Fibroblast of mammary gland (primary cell): ENCODE measurements at regions not wholly inside any gene's neighbourhood (a gene's known extent, or its start where the extent isn't known, plus 50 kb on each side); places are given as distances from the start of the nearest gene placed in this dataset.

Experiments
- DNase-seq: peaks from one replicate; pipeline ENCODE4 v3.0.0-alpha.2; 2010; ENCODE audit warnings: low read depth
- H3K4me3 ChIP-seq: 2 replicates; pipeline ENCODE4 v1.5.1; 2011; ENCODE audit warnings: low read depth, mild to moderate bottlenecking, low read length, moderate library complexity; ENCODE audit not compliant: control insufficient read depth
- CTCF ChIP-seq: conservative IDR thresholded peaks from 2 replicates; pipeline ENCODE4 v1.5.1; 2011; ENCODE audit warnings: low read depth, low read length, inconsistent platforms; ENCODE audit not compliant: control insufficient read depth, insufficient read depth

DNA sequence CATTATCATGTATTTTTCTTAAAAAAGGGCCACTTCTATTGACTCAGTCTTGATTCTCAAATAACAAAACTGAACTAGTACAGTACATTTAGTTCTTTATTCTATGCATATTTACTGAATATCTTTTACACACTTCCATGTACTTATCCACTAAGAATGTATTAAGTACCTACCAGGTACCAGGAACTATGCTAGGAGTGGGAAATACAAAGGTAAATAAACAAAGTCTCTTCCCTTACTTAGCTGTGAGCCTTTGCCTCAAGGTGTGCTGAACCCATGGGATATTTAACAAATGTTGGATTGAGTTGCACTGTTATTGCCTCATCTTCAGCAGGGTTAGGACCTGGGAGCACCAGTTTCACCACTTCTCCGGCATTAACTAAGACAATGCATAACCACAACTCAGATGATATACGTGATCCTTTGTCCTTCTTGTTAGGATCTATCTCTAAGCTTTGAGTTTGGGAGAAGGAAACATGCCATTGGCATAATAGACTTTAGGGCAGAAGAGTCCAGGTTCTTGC, 533.9 kb downstream of the TFAP2B start:
- DNase-seq, result no peak
- no peak for TF ChIP-seq CTCF
- no peak overlapping the region for H3K4me3 ChIP-seq

GRCh38 chr6:51360287-51360686, 541.6 kb downstream of the TFAP2B start:
- no peak overlapping the region for H3K4me3 ChIP-seq
- no peak for TF ChIP-seq CTCF
- no peak for DNase-seq

DNA sequence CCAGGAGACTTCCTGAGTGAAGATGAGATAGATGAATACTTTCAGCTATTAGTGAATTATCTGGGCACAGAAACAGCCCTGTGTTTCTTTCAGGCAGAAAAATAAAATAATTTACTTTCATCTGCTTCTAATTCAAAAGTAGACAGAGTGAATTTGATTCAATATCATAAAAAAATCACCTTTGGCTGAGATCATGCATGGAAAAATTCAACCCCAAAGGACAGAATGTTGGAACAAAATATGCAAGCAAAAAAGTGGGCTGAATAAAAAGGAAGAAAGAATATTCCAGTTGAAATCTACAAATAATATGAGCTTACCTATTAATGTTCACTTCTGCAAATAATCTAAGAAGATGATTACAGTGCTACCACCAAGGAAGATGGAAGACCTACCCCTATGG, 546.9 kb downstream of the TFAP2B start:
- no peak overlapping the region for H3K4me3 ChIP-seq
- TF ChIP-seq CTCF, result no peak
- no peak for DNase-seq

DNA sequence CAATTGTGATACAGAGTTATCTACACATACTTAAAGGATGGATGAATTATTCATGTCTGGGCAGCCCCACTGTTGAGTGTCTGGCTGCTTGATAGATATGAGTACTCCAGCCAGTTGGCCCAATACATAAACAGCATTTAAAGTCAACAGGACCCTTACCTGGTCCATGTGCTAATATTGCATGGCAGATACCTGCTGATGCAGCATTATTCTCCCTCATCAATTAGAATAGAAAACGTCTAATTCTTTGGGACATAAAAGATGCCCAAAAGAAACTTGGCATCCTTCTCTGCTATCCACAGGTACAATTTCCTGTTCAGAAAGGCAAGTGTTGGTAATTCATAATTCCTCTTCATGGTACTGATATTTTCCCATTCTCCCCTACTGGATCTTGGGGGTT, 550.8 kb downstream of the TFAP2B start:
- TF ChIP-seq CTCF, result no peak
- no peak for DNase-seq
- H3K4me3 ChIP-seq, result no peak overlapping the region

DNA sequence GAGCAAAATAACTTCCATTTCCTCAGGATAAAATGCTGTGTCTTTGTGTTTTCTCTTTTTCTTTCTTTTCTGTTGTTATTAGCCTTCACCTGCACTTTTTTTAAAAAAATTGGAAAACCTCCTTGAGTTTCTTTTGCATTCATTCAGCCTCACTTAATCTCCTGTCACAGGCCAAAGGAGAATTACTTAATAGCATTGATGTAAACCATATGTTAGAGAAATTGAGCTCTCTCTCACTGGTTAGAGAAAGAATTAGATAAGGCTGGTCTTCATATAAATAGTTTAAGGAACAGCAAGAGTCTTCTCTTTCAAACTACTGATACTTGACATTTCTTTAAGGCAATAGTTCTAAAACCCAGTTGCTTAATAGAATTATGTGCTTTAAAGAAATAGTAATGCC, 564.2 kb downstream of the TFAP2B start:
- no peak overlapping the region for H3K4me3 ChIP-seq
- TF ChIP-seq CTCF, result no peak
- no peak for DNase-seq

- H3K4me3 ChIP-seq, result no peak overlapping the region
- DNase-seq, result no peak
- no peak for TF ChIP-seq CTCF
Observed at GRCh38 chr6:51384736-51385135, 566.1 kb downstream of the TFAP2B start.

DNA sequence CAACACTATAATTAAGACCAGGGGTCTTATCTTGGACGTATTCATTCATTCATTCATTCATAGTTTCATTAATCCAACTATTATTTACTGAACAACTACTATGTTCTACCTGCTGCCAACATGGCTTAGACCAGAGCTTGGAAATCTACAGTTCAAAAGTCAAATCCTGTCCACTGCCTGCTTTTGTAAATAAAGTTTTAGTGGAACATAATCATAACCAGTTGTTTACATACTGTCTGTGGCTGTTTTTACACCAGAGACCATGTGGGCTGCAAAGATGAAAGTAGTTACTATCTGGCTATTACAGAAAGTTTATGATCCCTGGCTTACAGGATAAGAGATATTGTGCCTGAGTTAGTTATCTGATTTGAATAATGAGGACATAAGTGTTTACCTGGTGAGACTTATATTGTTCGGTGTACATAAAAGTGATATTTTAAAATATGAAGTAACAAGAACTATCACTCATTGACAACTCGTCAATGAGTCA, 567.7 kb downstream of the TFAP2B start:
- DNase-seq, result no peak
- no peak overlapping the region for H3K4me3 ChIP-seq
- no peak for TF ChIP-seq CTCF
